ENCODE measurements at regions not wholly inside any gene's neighbourhood (a gene's known extent, or its start where the extent isn't known, plus 50 kb on each side); places are given as distances from the start of the nearest gene placed in this dataset.

GRCh38 chr14:25178255-25178654 is 128.3 kb upstream of the STXBP6 start:
- TF ChIP-seq, protein P1, sequence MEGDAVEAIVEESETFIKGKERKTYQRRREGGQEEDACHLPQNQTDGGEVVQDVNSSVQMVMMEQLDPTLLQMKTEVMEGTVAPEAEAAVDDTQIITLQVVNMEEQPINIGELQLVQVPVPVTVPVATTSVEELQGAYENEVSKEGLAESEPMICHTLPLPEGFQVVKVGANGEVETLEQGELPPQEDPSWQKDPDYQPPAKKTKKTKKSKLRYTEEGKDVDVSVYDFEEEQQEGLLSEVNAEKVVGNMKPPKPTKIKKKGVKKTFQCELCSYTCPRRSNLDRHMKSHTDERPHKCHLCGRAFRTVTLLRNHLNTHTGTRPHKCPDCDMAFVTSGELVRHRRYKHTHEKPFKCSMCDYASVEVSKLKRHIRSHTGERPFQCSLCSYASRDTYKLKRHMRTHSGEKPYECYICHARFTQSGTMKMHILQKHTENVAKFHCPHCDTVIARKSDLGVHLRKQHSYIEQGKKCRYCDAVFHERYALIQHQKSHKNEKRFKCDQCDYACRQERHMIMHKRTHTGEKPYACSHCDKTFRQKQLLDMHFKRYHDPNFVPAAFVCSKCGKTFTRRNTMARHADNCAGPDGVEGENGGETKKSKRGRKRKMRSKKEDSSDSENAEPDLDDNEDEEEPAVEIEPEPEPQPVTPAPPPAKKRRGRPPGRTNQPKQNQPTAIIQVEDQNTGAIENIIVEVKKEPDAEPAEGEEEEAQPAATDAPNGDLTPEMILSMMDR (IDR thresholded peaks at IDR 0.05; ENCODE audit: low read depth, low read length, poor library complexity, severe bottlenecking): no peak
- no peak for TF ChIP-seq EZH2phosphoT487 (IDR thresholded peaks at IDR 0.05; ENCODE audit: borderline replicate concordance, low read length)
